GM12878 (cell line): ENCODE measurements at regions not wholly inside any gene's neighbourhood (a gene's known extent, or its start where the extent isn't known, plus 50 kb on each side); places are given as distances from the start of the nearest gene placed in this dataset.

Experiments used
- ATAC-seq: fragments of 200-7000 bp; cut with Tn5 transposase; 3 replicates; pipeline ENCODE4 v1.9.1; 2020; ENCODE audit warnings: mild to moderate bottlenecking, moderate library complexity
- BruUV-seq: library from RNA; stranded (reverse); fragments of 400-500 nt; replicated peaks from 2 replicates; lab custom pipeline; 2021; lab: Mats Ljungman, UMichigan
- CTCF ChIA-PET: fragments of 300-600 bp; sonication (Branson Sonifier 250); formaldehyde crosslinking; extraction: SDS; loops from one replicate; lab custom pipeline; 2021; ENCODE audit warnings: inconsistent platforms; lab: Yijun Ruan, JAX
- POLR2A ChIA-PET: fragments of 350-600 bp; formaldehyde crosslinking; extraction: SDS; loops from one replicate; lab custom pipeline; 2021; ENCODE audit warnings: inconsistent platforms; lab: Charles Lee
- RAD21 ChIA-PET: fragments of 300-600 bp; sonication (Branson Sonifier 250); formaldehyde crosslinking; loops from one replicate; lab custom pipeline; 2023; ENCODE audit warnings: antibody characterized with exemption; ENCODE audit not compliant: unreplicated experiment; lab: Charles Lee
- SMC1A ChIA-PET: fragments of 300-600 bp; sonication (Branson Sonifier 250); formaldehyde crosslinking; loops from one replicate; lab custom pipeline; 2023; ENCODE audit not compliant: unreplicated experiment, uncharacterized antibody; lab: Charles Lee
- DNase-seq: peaks from one replicate; pipeline ENCODE4 v3.0.0-alpha.2; 2011; ENCODE audit warnings: low read depth, low spot score
- FAIRE-seq: peaks from 3 replicates; lab custom pipeline; 2011; peaks lifted over from hg19 to GRCh38; lab: Jason Lieb, UNC
- H2AFZ ChIP-seq: 2 replicates; pipeline ENCODE4 v1.6.0; 2011; ENCODE audit warnings: low read depth, low read length, control low read depth; ENCODE audit not compliant: control insufficient read depth
- H3K27ac ChIP-seq: 2 replicates; pipeline ENCODE4 v1.5.1; 2011; ENCODE audit warnings: control low read depth; ENCODE audit not compliant: control insufficient read depth, insufficient read depth
- H3K27me3 ChIP-seq, 2 experiments: replicated peaks in 1 of 2; 2 replicates each; pipeline versions ENCODE4 v1.6.0 to v1.6.1; 2011; ENCODE audit warnings: low read length in 1 of 2; ENCODE audit not compliant: control insufficient read depth in 2 of 2, insufficient read depth in 2 of 2
- H3K36me3 ChIP-seq, 2 experiments: 2 replicates each; pipeline ENCODE4 v1.5.1; 2011; ENCODE audit warnings: low read length in 1 of 2; ENCODE audit not compliant: control insufficient read depth in 2 of 2, insufficient read depth in 2 of 2
- H3K4me1 ChIP-seq: 2 replicates; pipeline ENCODE4 v1.6.1; 2011; ENCODE audit warnings: mild to moderate bottlenecking, low read length, moderate library complexity, mixed read lengths; ENCODE audit not compliant: control insufficient read depth, insufficient read depth
- H3K4me2 ChIP-seq: 2 replicates; pipeline ENCODE4 v1.6.0; 2011; ENCODE audit warnings: control low read depth; ENCODE audit not compliant: control insufficient read depth, insufficient read depth
- H3K4me3 ChIP-seq: fragments of 200-600 bp; sonication (generic); 2 replicates; pipeline ENCODE4 v1.5.1; 2016
- H3K79me2 ChIP-seq: 2 replicates; pipeline ENCODE4 v1.6.0; 2011; ENCODE audit warnings: low read length; ENCODE audit not compliant: control insufficient read depth, insufficient read depth
- H3K9ac ChIP-seq: 2 replicates; pipeline ENCODE4 v1.8.0; 2011; ENCODE audit warnings: low read length, control low read depth, mixed read lengths; ENCODE audit not compliant: control insufficient read depth, insufficient read depth
- H3K9me3 ChIP-seq: replicated peaks from 3 replicates; pipeline ENCODE4 v1.5.1; 2011; ENCODE audit warnings: mild to moderate bottlenecking, low read length; ENCODE audit not compliant: control insufficient read depth, insufficient read depth
- H4K20me1 ChIP-seq: 2 replicates; pipeline ENCODE4 v1.6.0; 2011; ENCODE audit not compliant: control insufficient read depth, insufficient read depth
- BHLHE40 ChIP-seq, 2 experiments: fragments of 450-650 bp in 1 of 2; IDR thresholded peaks; 2 replicates each; pipeline ENCODE4 v1.6.1; 2011 to 2017; ENCODE audit warnings: low read depth in 2 of 2, borderline replicate concordance in 1 of 2, improper control_type of control experiment in 1 of 2, low read length in 1 of 2, mild to moderate bottlenecking in 1 of 2
- CBX3 ChIP-seq: fragments of 200-600 bp; sonication (generic); IDR thresholded peaks from 2 replicates; pipeline ENCODE4 v1.6.1; 2016; ENCODE audit warnings: low read depth, borderline replicate concordance
- CEBPB ChIP-seq, 2 experiments: fragments of 150-350 bp in 1 of 2; IDR thresholded peaks; 2 replicates each; pipeline ENCODE4 v1.6.1; 2012 to 2014; ENCODE audit warnings: low read depth in 2 of 2, low read length in 2 of 2, borderline replicate concordance in 1 of 2, inconsistent platforms in 1 of 2
- ELK1 ChIP-seq: IDR thresholded peaks from 2 replicates; pipeline ENCODE4 v1.6.1; 2012; ENCODE audit warnings: low read depth, low read length, improper control_type of control experiment
- MTA2 ChIP-seq: fragments of 450-650 bp; IDR thresholded peaks from 2 replicates; pipeline ENCODE4 v1.6.1; 2016; ENCODE audit warnings: low read depth, mild to moderate bottlenecking, moderate library complexity
- MTA3 ChIP-seq: IDR thresholded peaks from 2 replicates; pipeline ENCODE4 v1.6.1; 2012; ENCODE audit warnings: low read length, inconsistent platforms, borderline replicate concordance
- MXI1 ChIP-seq: fragments of 150-350 bp; IDR thresholded peaks from 2 replicates; pipeline ENCODE4 v1.6.1; 2011; ENCODE audit warnings: low read depth, mild to moderate bottlenecking, inconsistent platforms, low read length, improper control_type of control experiment
- NR2C2 ChIP-seq: IDR thresholded peaks from 2 replicates; pipeline ENCODE4 v1.6.1; 2011; ENCODE audit warnings: borderline replicate concordance, low read depth; ENCODE audit not compliant: control insufficient read depth, insufficient read length
- NR2F1 ChIP-seq: fragments of 450-650 bp; conservative IDR thresholded peaks from 2 replicates; pipeline ENCODE4 v1.6.1; 2017; ENCODE audit warnings: mild to moderate bottlenecking
- RELB ChIP-seq: fragments of 450-650 bp; IDR thresholded peaks from 2 replicates; pipeline ENCODE4 v1.6.1; 2017; ENCODE audit warnings: low read depth, mild to moderate bottlenecking, moderate library complexity
- SKIL ChIP-seq: fragments of 450-650 bp; IDR thresholded peaks from 2 replicates; pipeline ENCODE4 v1.6.1; 2017; ENCODE audit warnings: mild to moderate bottlenecking, low read depth, inconsistent platforms; ENCODE audit not compliant: poor library complexity, severe bottlenecking
- SREBF1 ChIP-seq: IDR thresholded peaks from 2 replicates; pipeline ENCODE4 v1.6.1; 2012; ENCODE audit warnings: mild to moderate bottlenecking, low read length
- ZBED1 ChIP-seq: IDR thresholded peaks from 2 replicates; pipeline ENCODE4 v1.6.1; 2016; ENCODE audit warnings: borderline replicate concordance
- ZBTB33 ChIP-seq: fragments of 450-650 bp; IDR thresholded peaks from 2 replicates; pipeline ENCODE4 v1.6.1; 2017; ENCODE audit warnings: mild to moderate bottlenecking
- ZNF24 ChIP-seq: fragments of 450-650 bp; IDR thresholded peaks from 2 replicates; pipeline ENCODE4 v1.6.1; 2017; ENCODE audit warnings: antibody characterized with exemption, mild to moderate bottlenecking
- WGBS: methylation state at CpG from one replicate; pipeline ENCODE4 v1.1.6; 2016; ENCODE audit warnings: low lambda C conversion rate; ENCODE audit not compliant: insufficient replicate concordance, insufficient coverage; ENCODE audit errors: missing lambda C conversion rate; 5-methylcytosine and 5-hydroxymethylcytosine counted together
- in situ Hi-C: fragments of 300-500 bp; cut with MboI; formaldehyde crosslinking; loops from 9 replicates; pipeline ENCODE4 v1.14.3; 2018; ENCODE audit warnings: mixed read lengths
- intact Hi-C: fragments of 100-400 bp; cut with micrococcal nuclease; formaldehyde crosslinking; loops from one replicate; pipeline ENCODE4 v1.14.2; 2022; ENCODE audit not compliant: unreplicated experiment

GRCh38 chr5:162283609-162284008 lies 216.0 kb downstream of the GABRG2 start (continued):
- no peak for TF ChIP-seq CEBPB (IDR thresholded peaks at IDR 0.05; ENCODE audit: borderline replicate concordance in 1 of 2, low read depth in 2 of 2, low read length in 2 of 2)

- H3K9me3 ChIP-seq = no peaks in the 10 kb centered on the region
- H3K27me3 ChIP-seq = no peaks in the 10 kb centered on the region
- H3K4me3 ChIP-seq = no peak overlapping the region
- H2AFZ ChIP-seq = no peak overlapping the region
- no peak overlapping the region for H3K9ac ChIP-seq
- CTCF ChIA-PET = interaction anchor here (0.6 to 1.5 kb wide), 4 partner anchors 35 to 1095 kb away, joined by 3 to 10 read pairs (median 4); no protein-coding TSS in a partner anchor
- no peaks in the 10 kb centered on the region for H3K4me1 ChIP-seq
- H3K27ac ChIP-seq = no peak overlapping the region
- peak; percentile 28 for DNase-seq
- no TSS peak for BruUV-seq
- H3K4me2 ChIP-seq = no peak overlapping the region
- no peaks in the 10 kb centered on the region for H3K36me3 ChIP-seq
- RAD21 ChIA-PET = interaction anchor here (0.6 to 2.0 kb wide), 9 partner anchors 10 to 208 kb away, joined by 3 to 9 read pairs (median 3); no protein-coding TSS in a partner anchor
- intact Hi-C loops (no loop called here), in situ Hi-C loops (no loop called here)
- no peaks in the 10 kb centered on the region for H4K20me1 ChIP-seq
- SMC1A ChIA-PET = interaction anchor here (0.6 to 2.8 kb wide), 18 partner anchors 10 to 425 kb away, joined by 3 to 17 read pairs (median 4); no protein-coding TSS in a partner anchor
- FAIRE-seq = no peak
- POLR2A ChIA-PET = interaction anchor here (0.6 to 1.0 kb wide), 3 partner anchors 11 to 19 kb away, joined by 3 read pairs; no protein-coding TSS in a partner anchor
- WGBS = 1% methylated on average over 4 of the region's 4 CpGs
- peak; percentile 86 for ATAC-seq
- H3K79me2 ChIP-seq = no peaks in the 10 kb centered on the region
- no peak for TF ChIP-seq SREBF1
- peak; percentile 91 for TF ChIP-seq RELB
- TF ChIP-seq MTA2 = peak; percentile 92
- no peak for TF ChIP-seq NR2C2
- TF ChIP-seq CBX3 = no peak
- TF ChIP-seq ZBED1 = no peak
- peak; percentile 52 for TF ChIP-seq ZNF24
- no peak for TF ChIP-seq NR2F1
- TF ChIP-seq MTA3 = no peak
- peak; percentile 26 to 43; a peak in 1 of 4 replicates for TF ChIP-seq BHLHE40 (IDR thresholded peaks at IDR 0.05; ENCODE audit: borderline replicate concordance in 1 of 2, low read depth in 2 of 2, low read length in 1 of 2)
- TF ChIP-seq SKIL = peak; percentile 39
- TF ChIP-seq MXI1 = no peak
- TF ChIP-seq ZBTB33 = no peak
- no peak for TF ChIP-seq ELK1
Measured at GRCh38 chr5:162288647-162289296, 221.2 kb downstream of the GABRG2 start.
